Caco-2 (cell line): ENCODE measurements at regions not wholly inside any gene's neighbourhood (a gene's known extent, or its start where the extent isn't known, plus 50 kb on each side); places are given as distances from the start of the nearest gene placed in this dataset.

Experiments
- BruUV-seq: library from RNA; stranded (reverse); fragments of 400-500 nt; replicated peaks from 2 replicates; lab custom pipeline; 2021; lab: Mats Ljungman, UMichigan
- CTCF ChIA-PET: fragments of 300-600 bp; sonication (Branson Sonifier 250); formaldehyde crosslinking; loops from one replicate; lab custom pipeline; 2022; ENCODE audit warnings: antibody characterized with exemption; lab: Charles Lee
- POLR2A ChIA-PET: fragments of 300-600 bp; sonication (Branson Sonifier 250); formaldehyde crosslinking; loops from one replicate; lab custom pipeline; 2022; ENCODE audit warnings: antibody characterized with exemption; lab: Charles Lee
- DNase-seq, 2 experiments: peaks; one replicate each; pipeline versions ENCODE4 v3.0.0 to v3.0.0-alpha.2; 2020 to 2022
- H3K27me3 ChIP-seq: replicated peaks from 2 replicates; pipeline ENCODE4 v1.6.0; 2011; ENCODE audit warnings: low read length; ENCODE audit not compliant: control insufficient read depth, insufficient read depth
- H3K36me3 ChIP-seq: 2 replicates; pipeline ENCODE4 v1.5.1; 2011; ENCODE audit warnings: low read length; ENCODE audit not compliant: control insufficient read depth, insufficient read depth
- H3K4me1 ChIP-seq: fragments of 250-450 bp; sonication (Bioruptor Pico); 2 replicates; pipeline ENCODE4 v1.5.1; 2020; ENCODE audit warnings: mild to moderate bottlenecking
- H3K4me3 ChIP-seq: 2 replicates; pipeline ENCODE4 v1.5.1; 2011; ENCODE audit warnings: low read depth, mild to moderate bottlenecking, control low read depth, low read length
- H3K9me3 ChIP-seq: fragments of 250-450 bp; sonication (Bioruptor Pico); 2 replicates; pipeline ENCODE4 v1.5.1; 2020; ENCODE audit warnings: mild to moderate bottlenecking, moderate library complexity
- H3K27ac Mint-ChIP-seq: one replicate; pipeline ENCODE4 v1.8.0; 2022; ENCODE audit warnings: mixed read lengths; ENCODE audit not compliant: unreplicated experiment
- H3K27me3 Mint-ChIP-seq: one replicate; pipeline ENCODE4 v1.8.0; 2022; ENCODE audit warnings: mixed read lengths; ENCODE audit not compliant: insufficient read depth, unreplicated experiment
- H3K36me3 Mint-ChIP-seq: one replicate; pipeline ENCODE4 v1.8.0; 2022; ENCODE audit warnings: mild to moderate bottlenecking, mixed read lengths; ENCODE audit not compliant: insufficient read depth, unreplicated experiment
- H3K4me1 Mint-ChIP-seq: one replicate; pipeline ENCODE4 v1.8.0; 2022; ENCODE audit warnings: low read depth, mixed read lengths; ENCODE audit not compliant: unreplicated experiment
- H3K4me3 Mint-ChIP-seq: one replicate; pipeline ENCODE4 v1.8.0; 2022; ENCODE audit warnings: mild to moderate bottlenecking, moderate library complexity, mixed read lengths; ENCODE audit not compliant: unreplicated experiment
- H3K9me3 Mint-ChIP-seq: one replicate; pipeline ENCODE4 v1.8.0; 2022; ENCODE audit warnings: mixed read lengths; ENCODE audit not compliant: unreplicated experiment
- intact Hi-C: fragments of 100-400 bp; cut with micrococcal nuclease; formaldehyde crosslinking; loops from one replicate; pipeline ENCODE4 v1.10.0; 2022; ENCODE audit not compliant: unreplicated experiment
- TF ChIP-seq, protein P1 (sequence below), 2 experiments: fragments of 200-600 bp in 1 of 2; IDR thresholded peaks; 1 replicate in 1 of 2; 2 replicates in 1 of 2; pipeline versions ENCODE4 v1.5.1 to v1.8.0; 2011 to 2022; ENCODE audit warnings: antibody characterized with exemption in 1 of 2, control low read depth in 1 of 2, inconsistent platforms in 1 of 2, low read depth in 1 of 2, low read length in 1 of 2, mild to moderate bottlenecking in 1 of 2, moderate library complexity in 1 of 2; ENCODE audit not compliant: insufficient read depth in 1 of 2, severe bottlenecking in 1 of 2, unreplicated experiment in 1 of 2

- no peak overlapping the region for H3K4me3 Mint-ChIP-seq
- no TSS peak for BruUV-seq
- intact Hi-C loops = no loop called here
- H3K27me3 Mint-ChIP-seq = peaks cover 13% of the 10 kb centered on the region
- ChIA-PET POLR2A (no interaction called here), CTCF (no interaction called here)
- Histone ChIP-seq H3K4me3 (no peak overlapping the region), H3K36me3 (no peaks in the 10 kb centered on the region), H3K27me3 (peaks cover 2% of the 10 kb centered on the region; the same call in 1 of the 2 replicates), H3K9me3 (no peaks in the 10 kb centered on the region), H3K4me1 (no peaks in the 10 kb centered on the region)
- no peaks in the 10 kb centered on the region for H3K4me1 Mint-ChIP-seq
- no peaks in the 10 kb centered on the region for H3K9me3 Mint-ChIP-seq
- TF ChIP-seq, protein P1, sequence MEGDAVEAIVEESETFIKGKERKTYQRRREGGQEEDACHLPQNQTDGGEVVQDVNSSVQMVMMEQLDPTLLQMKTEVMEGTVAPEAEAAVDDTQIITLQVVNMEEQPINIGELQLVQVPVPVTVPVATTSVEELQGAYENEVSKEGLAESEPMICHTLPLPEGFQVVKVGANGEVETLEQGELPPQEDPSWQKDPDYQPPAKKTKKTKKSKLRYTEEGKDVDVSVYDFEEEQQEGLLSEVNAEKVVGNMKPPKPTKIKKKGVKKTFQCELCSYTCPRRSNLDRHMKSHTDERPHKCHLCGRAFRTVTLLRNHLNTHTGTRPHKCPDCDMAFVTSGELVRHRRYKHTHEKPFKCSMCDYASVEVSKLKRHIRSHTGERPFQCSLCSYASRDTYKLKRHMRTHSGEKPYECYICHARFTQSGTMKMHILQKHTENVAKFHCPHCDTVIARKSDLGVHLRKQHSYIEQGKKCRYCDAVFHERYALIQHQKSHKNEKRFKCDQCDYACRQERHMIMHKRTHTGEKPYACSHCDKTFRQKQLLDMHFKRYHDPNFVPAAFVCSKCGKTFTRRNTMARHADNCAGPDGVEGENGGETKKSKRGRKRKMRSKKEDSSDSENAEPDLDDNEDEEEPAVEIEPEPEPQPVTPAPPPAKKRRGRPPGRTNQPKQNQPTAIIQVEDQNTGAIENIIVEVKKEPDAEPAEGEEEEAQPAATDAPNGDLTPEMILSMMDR (IDR thresholded peaks at IDR 0.05; ENCODE audit: insufficient read depth in 1 of 2, low read depth in 1 of 2, low read length in 1 of 2, severe bottlenecking in 1 of 2, unreplicated experiment in 1 of 2) = no peak
- no peak overlapping the region for H3K27ac Mint-ChIP-seq
- no peak for DNase-seq
- H3K36me3 Mint-ChIP-seq = no peaks in the 10 kb centered on the region
Measured at GRCh38 chr11:15334766-15335165, 220.0 kb downstream of the INSC start.

- ChIA-PET POLR2A (no interaction called here), CTCF (no interaction called here)
- Mint-ChIP-seq H3K9me3 (no peaks in the 10 kb centered on the region), H3K36me3 (no peaks in the 10 kb centered on the region), H3K4me3 (no peak overlapping the region), H3K4me1 (no peaks in the 10 kb centered on the region), H3K27me3 (peaks cover 13% of the 10 kb centered on the region), H3K27ac (no peak overlapping the region)
- no TSS peak for BruUV-seq
- DNase-seq = no peak
- Histone ChIP-seq H3K36me3 (no peaks in the 10 kb centered on the region), H3K4me3 (no peak overlapping the region), H3K4me1 (no peaks in the 10 kb centered on the region), H3K9me3 (no peaks in the 10 kb centered on the region), H3K27me3 (peaks cover 2% of the 10 kb centered on the region; the same call in 1 of the 2 replicates)
- intact Hi-C loops = no loop called here
- TF ChIP-seq, protein P1 (IDR thresholded peaks at IDR 0.05; ENCODE audit: insufficient read depth in 1 of 2, low read depth in 1 of 2, low read length in 1 of 2, severe bottlenecking in 1 of 2, unreplicated experiment in 1 of 2) = no peak
Measured at GRCh38 chr11:15336021-15336420, 221.3 kb downstream of the INSC start.

DNA sequence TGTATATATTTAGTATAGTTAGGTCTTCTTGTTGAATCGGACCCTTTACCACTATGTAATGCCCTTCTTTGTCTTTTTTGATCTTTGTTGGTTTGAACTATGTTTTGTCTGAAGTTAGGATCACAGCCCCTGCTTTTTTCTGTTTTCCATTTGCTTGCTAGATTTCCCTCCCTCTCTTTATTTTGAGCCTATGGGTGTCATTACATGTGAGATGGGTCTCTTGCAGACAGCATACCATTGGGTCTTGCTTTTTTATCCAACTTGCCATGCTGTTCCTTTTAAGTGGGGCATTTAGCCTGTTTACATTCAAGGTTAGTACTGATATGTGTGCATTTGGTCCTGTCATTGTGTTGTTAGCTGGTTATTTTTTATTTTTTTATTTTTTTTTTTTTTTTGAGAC lies 224.6 kb downstream of the INSC start:
- intact Hi-C loops = no loop called here
- Mint-ChIP-seq H3K9me3 (no peaks in the 10 kb centered on the region), H3K27me3 (peaks cover 13% of the 10 kb centered on the region), H3K36me3 (no peaks in the 10 kb centered on the region), H3K4me1 (no peaks in the 10 kb centered on the region), H3K4me3 (no peak overlapping the region), H3K27ac (no peak overlapping the region)
- TF ChIP-seq, protein P1 (IDR thresholded peaks at IDR 0.05; ENCODE audit: insufficient read depth in 1 of 2, low read depth in 1 of 2, low read length in 1 of 2, severe bottlenecking in 1 of 2, unreplicated experiment in 1 of 2) = no peak
- POLR2A ChIA-PET = no interaction called here
- H3K36me3 ChIP-seq = no peaks in the 10 kb centered on the region
- H3K9me3 ChIP-seq = no peaks in the 10 kb centered on the region
- BruUV-seq = no TSS peak
- no peak overlapping the region for H3K4me3 ChIP-seq
- no peak for DNase-seq
- H3K27me3 ChIP-seq = no peaks in the 10 kb centered on the region
- H3K4me1 ChIP-seq = no peaks in the 10 kb centered on the region
- CTCF ChIA-PET = no interaction called here
